Fibroblast of lung (primary cell): ENCODE measurements at regions not wholly inside any gene's neighbourhood (a gene's known extent, or its start where the extent isn't known, plus 50 kb on each side); places are given as distances from the start of the nearest gene placed in this dataset.

Experiments
- DNase-seq, 2 donors: peaks; one replicate each; pipeline versions ENCODE4 v3.0.0 to v3.0.0-alpha.2; 2010; ENCODE audit warnings: low read depth in 2 of 2
- H2AFZ ChIP-seq: 2 replicates; pipeline ENCODE4 v1.5.1; 2012; ENCODE audit warnings: low read length, control low read depth, inconsistent platforms
- H3K27ac ChIP-seq: 2 replicates; pipeline ENCODE4 v1.5.1; 2011; ENCODE audit warnings: low read length, control low read depth; ENCODE audit not compliant: insufficient read depth
- H3K27me3 ChIP-seq: 2 replicates; pipeline ENCODE4 v1.5.1; 2011; ENCODE audit warnings: mild to moderate bottlenecking, low read length; ENCODE audit not compliant: control insufficient read depth, insufficient read depth
- H3K36me3 ChIP-seq: 2 replicates; pipeline ENCODE4 v1.5.1; 2011; ENCODE audit warnings: low read length; ENCODE audit not compliant: control insufficient read depth, insufficient read depth
- H3K4me1 ChIP-seq: 2 replicates; pipeline ENCODE4 v1.5.1; 2011; ENCODE audit warnings: low read length; ENCODE audit not compliant: control insufficient read depth, insufficient read depth; ENCODE audit errors: extremely low read depth
- H3K4me2 ChIP-seq: 2 replicates; pipeline ENCODE4 v1.5.1; 2011; ENCODE audit warnings: low read length, control low read depth; ENCODE audit not compliant: insufficient read depth; ENCODE audit errors: extremely low read depth
- H3K4me3 ChIP-seq, 4 experiments: fragments of 200-600 bp in 1 of 4; sonication (generic) in 1 of 4; replicated peaks in 1 of 4; 2 replicates each; pipeline ENCODE4 v1.5.1; 2011 to 2016; ENCODE audit warnings: low read length in 4 of 4, low read depth in 3 of 4, mild to moderate bottlenecking in 3 of 4, control low read depth in 2 of 4, inconsistent platforms in 1 of 4, mixed read lengths in 1 of 4; ENCODE audit not compliant: insufficient read depth in 1 of 4; ENCODE audit errors: control extremely low read depth in 1 of 4
- H3K79me2 ChIP-seq: 2 replicates; pipeline ENCODE4 v1.5.1; 2012; ENCODE audit warnings: mild to moderate bottlenecking, low read length, inconsistent platforms; ENCODE audit not compliant: control insufficient read depth, insufficient read depth
- H3K9ac ChIP-seq: 2 replicates; pipeline ENCODE4 v1.5.1; 2011; ENCODE audit warnings: mild to moderate bottlenecking, low read length, control low read depth; ENCODE audit not compliant: insufficient read depth
- H3K9me3 ChIP-seq: 2 replicates; pipeline ENCODE4 v1.5.1; 2012; ENCODE audit warnings: low read depth, low read length; ENCODE audit not compliant: control insufficient read depth, insufficient read depth
- H4K20me1 ChIP-seq: 2 replicates; pipeline ENCODE4 v1.5.1; 2011; ENCODE audit warnings: low read length; ENCODE audit not compliant: control insufficient read depth, insufficient read depth; ENCODE audit errors: extremely low read depth
- EZH2 ChIP-seq: IDR thresholded peaks from 2 replicates; pipeline ENCODE4 v1.5.1; 2012; ENCODE audit warnings: low read length, control low read depth, mild to moderate bottlenecking; ENCODE audit errors: missing control alignments
- TF ChIP-seq, protein P1 (sequence below), 2 donors: IDR thresholded peaks in 1 of 2; conservative IDR thresholded peaks in 1 of 2; 1 replicate in 1 of 2; 2 replicates in 1 of 2; pipeline ENCODE4 v1.5.1; 2011 to 2012; ENCODE audit warnings: low read length in 2 of 2, control low read depth in 1 of 2, inconsistent platforms in 1 of 2, low read depth in 1 of 2, mild to moderate bottlenecking in 1 of 2

GRCh38 chr13:48813518-48813917 lies 159.8 kb downstream of the CYSLTR2 start:
- TF ChIP-seq EZH2, result no peak
- TF ChIP-seq, protein P1, sequence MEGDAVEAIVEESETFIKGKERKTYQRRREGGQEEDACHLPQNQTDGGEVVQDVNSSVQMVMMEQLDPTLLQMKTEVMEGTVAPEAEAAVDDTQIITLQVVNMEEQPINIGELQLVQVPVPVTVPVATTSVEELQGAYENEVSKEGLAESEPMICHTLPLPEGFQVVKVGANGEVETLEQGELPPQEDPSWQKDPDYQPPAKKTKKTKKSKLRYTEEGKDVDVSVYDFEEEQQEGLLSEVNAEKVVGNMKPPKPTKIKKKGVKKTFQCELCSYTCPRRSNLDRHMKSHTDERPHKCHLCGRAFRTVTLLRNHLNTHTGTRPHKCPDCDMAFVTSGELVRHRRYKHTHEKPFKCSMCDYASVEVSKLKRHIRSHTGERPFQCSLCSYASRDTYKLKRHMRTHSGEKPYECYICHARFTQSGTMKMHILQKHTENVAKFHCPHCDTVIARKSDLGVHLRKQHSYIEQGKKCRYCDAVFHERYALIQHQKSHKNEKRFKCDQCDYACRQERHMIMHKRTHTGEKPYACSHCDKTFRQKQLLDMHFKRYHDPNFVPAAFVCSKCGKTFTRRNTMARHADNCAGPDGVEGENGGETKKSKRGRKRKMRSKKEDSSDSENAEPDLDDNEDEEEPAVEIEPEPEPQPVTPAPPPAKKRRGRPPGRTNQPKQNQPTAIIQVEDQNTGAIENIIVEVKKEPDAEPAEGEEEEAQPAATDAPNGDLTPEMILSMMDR (conservative IDR thresholded peaks at IDR 0.05 in 1 of 2, IDR thresholded peaks at IDR 0.05 in 1 of 2; ENCODE audit: low read depth in 1 of 2, low read length in 2 of 2), result no peak
- Histone ChIP-seq H4K20me1 (no peaks in the 10 kb centered on the region), H2AFZ (no peak overlapping the region), H3K27me3 (no peaks in the 10 kb centered on the region), H3K4me3 (no peak overlapping the region), H3K79me2 (no peaks in the 10 kb centered on the region), H3K9me3 (no peaks in the 10 kb centered on the region), H3K27ac (no peak overlapping the region), H3K4me1 (peaks cover 12% of the 10 kb centered on the region), H3K9ac (no peak overlapping the region), H3K36me3 (no peaks in the 10 kb centered on the region), H3K4me2 (no peak overlapping the region)
- no peak for DNase-seq

- H3K4me2 ChIP-seq, result no peak overlapping the region
- no peaks in the 10 kb centered on the region for H3K9me3 ChIP-seq
- DNase-seq, result peak in 1 of 2 donors; percentile 66
- H2AFZ ChIP-seq, result no peak overlapping the region
- H3K27ac ChIP-seq, result no peak overlapping the region
- H4K20me1 ChIP-seq, result no peaks in the 10 kb centered on the region
- no peaks in the 10 kb centered on the region for H3K36me3 ChIP-seq
- H3K9ac ChIP-seq, result no peak overlapping the region
- H3K4me1 ChIP-seq, result peaks cover 14% of the 10 kb centered on the region
- no peak overlapping the region for H3K4me3 ChIP-seq
- H3K27me3 ChIP-seq, result no peaks in the 10 kb centered on the region
- H3K79me2 ChIP-seq, result no peaks in the 10 kb centered on the region
- TF ChIP-seq, protein P1 (conservative IDR thresholded peaks at IDR 0.05 in 1 of 2, IDR thresholded peaks at IDR 0.05 in 1 of 2; ENCODE audit: low read depth in 1 of 2, low read length in 2 of 2), result no peak
- TF ChIP-seq EZH2, result no peak
These were observed 159.0 kb upstream of the FNDC3A start for GRCh38 chr13:48816700-48817099.

DNA sequence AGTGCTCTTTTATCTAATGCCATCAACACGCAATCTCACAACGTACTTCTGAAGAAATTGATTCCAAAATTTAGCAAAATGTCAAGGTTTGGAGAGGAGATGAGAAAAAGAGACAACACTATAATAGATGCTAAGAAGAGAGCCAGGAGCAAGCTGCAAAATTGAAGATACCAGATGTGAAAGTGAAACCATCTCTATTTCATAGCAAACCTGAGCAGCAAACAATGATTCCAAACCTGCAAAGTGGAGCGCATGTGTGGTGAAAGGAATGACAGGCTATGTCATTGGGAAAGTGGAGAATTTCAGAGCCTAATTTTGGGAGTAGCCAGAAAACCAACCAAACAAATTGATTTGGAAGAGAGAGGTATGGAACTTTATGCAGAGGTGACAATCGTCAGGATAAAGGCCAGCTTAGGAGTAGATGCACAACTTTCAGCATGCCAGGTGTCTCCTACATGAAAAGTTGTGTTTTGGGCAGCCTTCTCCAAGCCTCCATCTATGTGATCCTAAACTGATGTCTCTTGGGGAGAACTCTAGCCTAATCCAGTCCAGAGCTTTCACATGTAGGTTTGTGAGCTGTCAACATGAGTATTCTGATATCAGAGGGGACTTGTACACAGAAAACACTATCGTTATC lies 158.4 kb upstream of the FNDC3A start:
- peaks cover 14% of the 10 kb centered on the region for H3K4me1 ChIP-seq
- no peak for TF ChIP-seq EZH2
- TF ChIP-seq, protein P1 (conservative IDR thresholded peaks at IDR 0.05 in 1 of 2, IDR thresholded peaks at IDR 0.05 in 1 of 2; ENCODE audit: low read depth in 1 of 2, low read length in 2 of 2), result no peak
- H3K4me2 ChIP-seq, result no peak overlapping the region
- H4K20me1 ChIP-seq, result no peaks in the 10 kb centered on the region
- H3K4me3 ChIP-seq, result no peak overlapping the region
- DNase-seq, result no peak
- H3K9ac ChIP-seq, result no peak overlapping the region
- no peaks in the 10 kb centered on the region for H3K9me3 ChIP-seq
- H3K27me3 ChIP-seq, result no peaks in the 10 kb centered on the region
- H2AFZ ChIP-seq, result no peak overlapping the region
- H3K36me3 ChIP-seq, result no peaks in the 10 kb centered on the region
- H3K79me2 ChIP-seq, result no peaks in the 10 kb centered on the region
- no peak overlapping the region for H3K27ac ChIP-seq
